RWPE2 (cell line): ENCODE measurements at regions not wholly inside any gene's neighbourhood (a gene's known extent, or its start where the extent isn't known, plus 50 kb on each side); places are given as distances from the start of the nearest gene placed in this dataset.

Source experiments
- ATAC-seq: fragments of 200-7000 bp; cut with Tn5 transposase; 3 replicates; pipeline ENCODE4 v1.9.1; 2021; ENCODE audit warnings: low read depth
- DNase-seq: peaks from one replicate; pipeline ENCODE4 v3.0.0-alpha.2; 2020; ENCODE audit warnings: low spot score
- H3K27ac ChIP-seq: fragments of 450-650 bp; 2 replicates; pipeline ENCODE4 v1.5.1; 2017; ENCODE audit warnings: mild to moderate bottlenecking; ENCODE audit not compliant: poor library complexity, severe bottlenecking
- H3K27me3 ChIP-seq: fragments of 250-450 bp; sonication (Bioruptor Pico); 2 replicates; pipeline ENCODE4 v1.5.1; 2021; ENCODE audit warnings: mild to moderate bottlenecking, moderate library complexity; ENCODE audit not compliant: insufficient read depth, poor library complexity, severe bottlenecking
- H3K36me3 ChIP-seq: fragments of 250-450 bp; sonication (Bioruptor Pico); 2 replicates; pipeline ENCODE4 v1.5.1; 2020; ENCODE audit warnings: low read depth, mild to moderate bottlenecking, moderate library complexity
- H3K4me1 ChIP-seq: fragments of 250-450 bp; sonication (Bioruptor Pico); 2 replicates; pipeline ENCODE4 v1.5.1; 2021; ENCODE audit warnings: mild to moderate bottlenecking, moderate library complexity; ENCODE audit not compliant: insufficient read depth, poor library complexity, severe bottlenecking
- H3K4me3 ChIP-seq: fragments of 250-450 bp; sonication (Bioruptor Pico); 2 replicates; pipeline ENCODE4 v1.5.1; 2021; ENCODE audit warnings: mild to moderate bottlenecking, moderate library complexity; ENCODE audit not compliant: severe bottlenecking
- H3K9me3 ChIP-seq: fragments of 250-450 bp; sonication (Bioruptor Pico); 2 replicates; pipeline ENCODE4 v1.5.1; 2021; ENCODE audit warnings: mild to moderate bottlenecking, moderate library complexity; ENCODE audit not compliant: severe bottlenecking
- CTCF ChIP-seq: fragments of 450-650 bp; IDR thresholded peaks from one replicate; pipeline ENCODE4 v1.5.1; 2017; ENCODE audit warnings: mild to moderate bottlenecking, moderate library complexity; ENCODE audit not compliant: poor library complexity, severe bottlenecking

- no peak for TF ChIP-seq CTCF
- H3K27me3 ChIP-seq, result no peaks in the 10 kb centered on the region
- DNase-seq (no peak), ATAC-seq (no peak)
- no peak overlapping the region for H3K27ac ChIP-seq
- H3K4me3 ChIP-seq, result no peak overlapping the region
- H3K9me3 ChIP-seq, result no peaks in the 10 kb centered on the region
- no peaks in the 10 kb centered on the region for H3K4me1 ChIP-seq
- no peaks in the 10 kb centered on the region for H3K36me3 ChIP-seq
Observed at GRCh38 chr6:51386347-51386836, 567.7 kb downstream of the TFAP2B start.

GRCh38 chr6:51387907-51388306 lies 569.2 kb downstream of the TFAP2B start:
- H3K36me3 ChIP-seq, result no peaks in the 10 kb centered on the region
- H3K4me3 ChIP-seq, result no peak overlapping the region
- no peak for ATAC-seq
- H3K27ac ChIP-seq, result no peak overlapping the region
- no peaks in the 10 kb centered on the region for H3K4me1 ChIP-seq
- no peaks in the 10 kb centered on the region for H3K27me3 ChIP-seq
- H3K9me3 ChIP-seq, result no peaks in the 10 kb centered on the region
- no peak for DNase-seq
- TF ChIP-seq CTCF, result no peak

GRCh38 chr6:51394061-51394460 lies 575.4 kb downstream of the TFAP2B start:
- TF ChIP-seq CTCF, result no peak
- DNase-seq (no peak), ATAC-seq (no peak)
- Histone ChIP-seq H3K36me3 (no peaks in the 10 kb centered on the region), H3K27me3 (no peaks in the 10 kb centered on the region), H3K9me3 (no peaks in the 10 kb centered on the region), H3K4me1 (no peaks in the 10 kb centered on the region), H3K4me3 (no peak overlapping the region), H3K27ac (no peak overlapping the region)

GRCh38 chr6:51396583-51396982 lies 577.9 kb downstream of the TFAP2B start:
- no peak for ATAC-seq
- DNase-seq, result no peak

More at GRCh38 chr6:51396583-51396982, 577.9 kb downstream of the TFAP2B start:
- Histone ChIP-seq H3K27me3 (no peaks in the 10 kb centered on the region), H3K27ac (no peak overlapping the region), H3K9me3 (no peaks in the 10 kb centered on the region), H3K4me1 (no peaks in the 10 kb centered on the region), H3K4me3 (no peak overlapping the region), H3K36me3 (no peaks in the 10 kb centered on the region)
- TF ChIP-seq CTCF, result no peak
